GM12864 (cell line): ENCODE measurements at regions not wholly inside any gene's neighbourhood (a gene's known extent, or its start where the extent isn't known, plus 50 kb on each side); places are given as distances from the start of the nearest gene placed in this dataset.
A peak's percentile ranks its signal among the peaks of the same experiment; 100 is the strongest.

Experiments
- DNase-seq: peaks from one replicate; pipeline ENCODE4 v3.0.0-alpha.2; 2011; ENCODE audit warnings: low read depth
- H3K4me3 ChIP-seq: 2 replicates; pipeline ENCODE4 v1.5.1; 2011; ENCODE audit warnings: mild to moderate bottlenecking, low read depth, low read length, control low read depth
- CTCF ChIP-seq: IDR thresholded peaks from 2 replicates; pipeline ENCODE4 v1.5.1; 2011; ENCODE audit warnings: low read depth, mild to moderate bottlenecking, moderate library complexity, low read length, control low read depth, inconsistent platforms; ENCODE audit errors: missing control alignments

- DNase-seq = no peak
- H3K4me3 ChIP-seq = no peak overlapping the region
- no peak for TF ChIP-seq CTCF
These were observed 110.6 kb downstream of the HNRNPLL start for GRCh38 chr2:38492042-38492615.

DNA sequence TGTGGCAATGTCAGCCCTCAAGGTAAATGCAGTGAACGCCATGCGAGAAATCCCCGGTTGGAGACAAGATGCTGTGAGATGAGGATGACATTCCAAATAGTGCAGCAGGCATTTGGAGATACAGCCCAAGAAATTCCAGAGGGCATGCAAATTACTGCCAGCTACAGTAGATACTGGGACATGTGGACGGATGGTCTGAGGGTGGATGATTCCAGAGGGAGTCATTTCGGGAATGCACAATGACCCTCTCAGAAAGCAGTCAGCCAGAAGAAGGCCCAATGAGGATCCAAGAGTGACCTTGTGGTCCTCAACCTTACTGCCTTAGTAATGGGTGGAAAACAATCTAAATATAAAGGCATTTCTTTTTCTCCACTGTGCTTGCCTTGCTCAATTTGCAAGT is 111.3 kb downstream of the HNRNPLL start:
- no peak for TF ChIP-seq CTCF
- H3K4me3 ChIP-seq = no peak overlapping the region
- DNase-seq = no peak

- no peak overlapping the region for H3K4me3 ChIP-seq
- DNase-seq = no peak
- TF ChIP-seq CTCF = no peak
These were observed 112.8 kb upstream of the ATL2 start for GRCh38 chr2:38489846-38490245.

GRCh38 chr2:38487852-38488251 is 110.8 kb upstream of the ATL2 start:
- no peak overlapping the region for H3K4me3 ChIP-seq
- TF ChIP-seq CTCF = no peak
- no peak for DNase-seq

DNA sequence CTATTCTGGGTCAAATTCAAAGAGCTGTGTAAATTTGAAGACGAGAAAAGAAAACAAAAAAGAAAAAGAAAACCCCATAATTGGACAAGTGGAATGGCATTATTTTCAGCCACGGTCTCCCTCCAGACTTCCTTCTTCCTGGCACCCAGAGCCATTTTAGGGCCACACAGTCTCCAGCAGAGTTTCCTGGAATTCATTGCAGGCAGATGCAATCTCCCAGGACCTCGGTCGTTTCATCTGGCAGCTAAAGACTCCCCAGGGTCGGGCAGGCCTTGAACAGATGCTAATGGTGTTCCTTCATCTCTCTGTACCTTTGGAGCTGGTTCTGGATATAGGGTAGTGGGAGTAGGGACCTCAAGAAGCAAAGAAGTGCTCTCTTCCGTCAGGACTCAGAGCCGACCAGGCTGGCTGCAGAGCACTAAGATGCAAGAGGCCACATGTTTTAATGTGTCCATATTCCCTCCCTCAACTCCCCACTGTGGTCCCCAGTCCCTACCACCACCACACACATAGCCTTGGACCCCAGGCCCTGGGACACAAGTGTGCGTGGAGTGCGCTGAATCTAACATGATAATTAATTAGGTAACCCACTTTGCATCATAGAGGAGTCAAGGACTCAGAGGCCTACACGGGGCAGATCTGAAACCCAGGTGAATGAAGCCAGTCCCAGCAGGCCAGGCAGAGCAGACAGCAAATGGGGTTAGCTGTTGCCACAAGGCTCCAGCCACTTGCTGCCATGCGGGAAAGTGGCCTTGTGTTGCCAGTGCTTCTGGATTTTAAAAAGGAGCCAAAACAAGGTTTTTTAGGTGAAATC is 109.3 kb upstream of the ATL2 start:
- DNase-seq = no peak
- no peak for TF ChIP-seq CTCF
- no peak overlapping the region for H3K4me3 ChIP-seq

GRCh38 chr2:38485734-38486133 is 108.7 kb upstream of the ATL2 start:
- TF ChIP-seq CTCF = peak; percentile 46
- H3K4me3 ChIP-seq = no peak overlapping the region
- DNase-seq = peak; percentile 50

DNA sequence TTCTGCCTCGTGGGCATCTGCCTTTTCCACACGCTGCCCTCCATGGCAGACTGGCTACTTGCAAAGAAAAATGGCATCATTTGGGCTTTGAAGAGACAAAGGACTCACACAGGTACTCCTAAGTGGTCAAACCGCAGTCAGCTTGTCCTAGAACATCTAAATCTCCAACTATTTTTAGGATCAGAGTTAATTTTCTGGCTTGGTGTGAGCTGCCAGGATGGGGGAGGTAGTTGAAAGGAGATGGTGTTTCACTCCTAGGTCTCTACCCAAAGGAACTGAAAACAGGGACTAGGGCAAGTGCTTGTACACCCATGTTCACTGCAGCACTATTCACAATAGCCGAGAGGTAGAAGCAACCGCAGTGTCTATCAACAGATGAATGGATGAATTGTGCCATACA is 107.9 kb upstream of the ATL2 start:
- TF ChIP-seq CTCF = no peak
- no peak for DNase-seq
- H3K4me3 ChIP-seq = no peak overlapping the region
